ENCODE measurements at regions not wholly inside any gene's neighbourhood (a gene's known extent, or its start where the extent isn't known, plus 50 kb on each side); places are given as distances from the start of the nearest gene placed in this dataset.

GRCh38 chr3:18119866-18120265 lies 305.3 kb downstream of the SATB1 start:
- TF ChIP-seq POLR2AphosphoS5 (IDR thresholded peaks at IDR 0.05; ENCODE audit: low read depth, low read length) (no peak), TAF1 (IDR thresholded peaks at IDR 0.05; ENCODE audit: low read depth, low read length) (no peak), POLR2A (IDR thresholded peaks at IDR 0.05; ENCODE audit: low read depth, low read length) (no peak)

Measured in GM12891 (cell line).